Activated CD4-positive, alpha-beta T cell treated with anti-CD3 and anti-CD28 coated beads, Interleukin-2, amount 50 U/mL, for 16 hours (primary cell): ENCODE measurements at regions not wholly inside any gene's neighbourhood (a gene's known extent, or its start where the extent isn't known, plus 50 kb on each side); places are given as distances from the start of the nearest gene placed in this dataset.

Experiments used
- DNase-seq: peaks from one replicate; pipeline ENCODE4 v3.0.0-alpha.2; 2020

GRCh38 chr4:126812076-126812475, 820.7 kb upstream of the INTU start:
- no peak for DNase-seq

DNA sequence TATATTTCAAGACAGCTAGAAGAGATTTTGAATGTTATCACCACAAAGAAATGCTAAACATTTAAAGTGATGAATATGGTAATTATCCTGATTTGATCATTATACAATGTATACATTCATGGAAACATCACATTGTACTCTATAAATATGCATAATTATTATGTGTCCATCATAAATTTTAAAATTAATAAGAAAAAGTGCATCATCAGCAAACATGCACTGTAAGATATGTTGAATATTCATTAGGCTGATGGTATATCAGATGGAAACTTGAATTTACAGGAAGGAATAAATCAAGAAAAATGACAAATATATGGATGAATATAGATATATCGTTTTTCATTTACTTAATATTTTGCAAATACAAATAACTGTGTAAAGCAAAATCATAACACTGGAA, 812.1 kb upstream of the INTU start:
- no peak for DNase-seq

DNA sequence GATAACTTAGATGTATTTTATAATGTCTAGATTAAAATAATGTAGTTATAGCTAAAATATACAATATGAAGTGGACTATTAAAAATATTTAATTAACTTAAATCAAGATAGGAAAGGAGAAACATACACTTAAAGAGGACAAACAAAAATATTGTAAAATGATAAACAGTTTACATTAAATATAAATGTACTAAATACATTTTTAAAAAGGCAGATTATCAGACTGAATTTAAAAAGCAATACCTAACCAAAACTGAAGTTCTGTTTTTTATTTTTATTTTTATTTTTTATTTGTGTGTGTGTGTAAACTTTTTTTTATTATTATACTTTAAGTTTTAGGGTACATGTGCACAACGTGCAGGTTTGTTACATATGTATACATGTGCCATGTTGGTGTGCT, 811.6 kb upstream of the INTU start:
- no peak for DNase-seq

GRCh38 chr4:126825083-126825482, 807.7 kb upstream of the INTU start:
- DNase-seq = no peak

DNA sequence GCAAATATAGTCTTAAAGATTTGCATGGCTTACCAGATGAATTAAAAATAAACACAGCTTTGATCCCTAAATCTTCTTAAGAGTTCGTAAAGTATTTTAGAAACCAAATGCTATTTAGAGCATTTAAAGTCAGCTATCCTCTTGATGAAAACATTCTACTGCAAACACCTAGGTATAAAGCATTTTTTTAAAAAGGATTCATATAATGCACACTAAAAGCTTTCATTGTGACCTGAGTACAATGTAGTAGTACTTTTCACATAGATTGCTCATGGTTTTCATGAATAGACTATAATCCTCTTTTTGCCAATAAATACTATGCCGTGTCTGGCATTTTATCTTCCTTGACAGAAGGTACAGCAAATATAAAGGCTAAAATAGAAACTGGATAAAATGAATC, 805.1 kb upstream of the INTU start:
- DNase-seq = no peak

DNA sequence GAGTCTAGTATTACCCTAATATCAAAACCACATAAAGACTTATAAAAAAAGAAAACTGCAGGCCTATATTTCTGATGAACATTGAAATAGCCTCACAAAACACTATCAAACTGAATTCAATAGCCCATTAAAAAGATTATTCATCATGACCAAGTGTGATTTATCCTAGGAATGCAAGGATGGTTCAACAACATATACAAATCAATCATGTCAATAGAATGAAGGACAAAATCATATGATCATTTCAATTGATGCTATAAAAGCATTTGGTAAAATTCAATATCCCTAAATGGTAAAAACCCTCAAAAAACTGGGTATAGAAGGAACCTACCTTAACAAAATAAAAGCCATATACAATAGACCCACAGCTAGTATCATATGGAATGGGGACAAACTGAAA, 797.9 kb upstream of the INTU start:
- no peak for DNase-seq

GRCh38 chr4:126838941-126839679, 793.6 kb upstream of the INTU start:
- no peak for DNase-seq

GRCh38 chr4:126843492-126844067, 789.2 kb upstream of the INTU start:
- no peak for DNase-seq

- DNase-seq = peak; percentile 28
Measured at GRCh38 chr4:126850286-126850685, 782.5 kb upstream of the INTU start.

- DNase-seq = no peak
Measured at GRCh38 chr4:126851391-126851790, 781.4 kb upstream of the INTU start.

- no peak for DNase-seq
Measured at GRCh38 chr4:126853715-126854114, 779.0 kb upstream of the INTU start.

DNA sequence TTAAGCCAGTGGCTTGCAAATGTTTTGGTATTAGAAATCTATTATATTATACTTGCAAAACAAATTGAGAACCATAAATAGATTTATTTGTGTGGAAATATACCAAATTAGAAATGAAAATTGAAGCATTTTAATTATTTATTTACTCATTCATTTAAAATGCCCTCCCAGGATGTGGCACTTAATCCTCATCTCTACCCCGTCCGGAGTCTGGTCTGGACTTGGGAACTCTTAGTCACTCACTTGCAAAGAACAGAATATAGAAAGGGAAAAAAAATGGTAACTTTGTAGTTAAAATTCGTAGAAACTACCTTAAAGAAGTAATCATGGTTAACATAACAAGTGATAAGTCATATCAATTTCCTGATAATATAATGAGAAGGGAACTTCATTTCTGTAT, 775.9 kb upstream of the INTU start:
- DNase-seq = no peak

DNA sequence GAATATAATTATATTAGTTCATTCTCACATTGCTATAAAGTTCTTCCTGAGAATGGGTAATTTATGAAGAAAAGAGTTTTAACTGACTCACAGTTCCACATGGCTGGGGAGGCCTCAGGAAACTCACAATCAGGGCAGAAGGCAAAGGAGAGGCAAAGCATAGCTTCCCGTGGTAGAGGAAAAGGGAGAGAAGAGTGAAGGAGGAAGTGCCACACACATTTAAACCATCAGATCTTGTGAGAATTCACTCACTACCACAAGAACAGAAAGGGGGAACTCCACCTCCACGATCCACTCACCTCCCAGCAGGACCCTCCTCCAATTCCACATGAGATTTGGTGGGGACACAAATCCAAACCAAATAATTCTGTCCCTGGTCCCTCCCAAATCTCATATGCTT, 773.4 kb upstream of the INTU start:
- no peak for DNase-seq

DNA sequence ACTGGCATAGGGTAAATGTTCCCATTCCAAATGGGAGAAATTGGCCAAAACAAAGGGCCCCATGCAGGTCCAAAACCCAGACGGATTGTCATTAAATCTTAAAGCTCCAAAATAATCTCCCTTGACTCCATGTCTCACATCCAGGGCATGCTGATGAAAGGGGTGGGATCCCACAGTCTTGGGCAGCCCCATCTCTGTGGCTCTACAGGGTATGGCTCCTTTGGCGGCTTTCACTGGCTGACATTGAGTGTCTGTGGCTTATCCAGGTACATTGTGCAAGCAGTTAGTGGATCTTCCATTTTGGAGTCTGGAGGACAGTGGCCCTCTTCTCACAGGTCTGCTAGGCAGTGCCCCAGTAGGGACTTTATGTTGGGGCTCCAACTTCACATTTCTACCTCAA, 772.9 kb upstream of the INTU start:
- DNase-seq = no peak

DNA sequence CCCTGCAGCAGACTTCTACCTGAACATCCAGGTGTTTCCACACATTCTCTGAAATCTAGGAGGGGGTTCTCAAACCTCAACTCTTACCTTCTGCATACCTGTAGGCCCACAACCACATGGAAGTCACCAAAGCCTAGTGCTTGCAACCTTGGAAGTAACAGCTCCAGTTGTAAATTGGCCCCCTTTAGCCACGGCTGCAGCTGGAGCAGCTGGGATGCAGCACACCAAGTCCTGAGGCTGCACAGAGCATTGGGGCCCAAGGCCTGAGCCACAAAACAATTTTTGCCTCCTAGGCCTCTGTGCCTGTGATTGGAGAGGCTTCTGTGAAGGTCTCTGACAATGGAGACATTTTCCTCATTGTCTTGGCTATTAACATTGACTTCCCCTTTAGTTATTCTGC, 772.4 kb upstream of the INTU start:
- DNase-seq = no peak

DNA sequence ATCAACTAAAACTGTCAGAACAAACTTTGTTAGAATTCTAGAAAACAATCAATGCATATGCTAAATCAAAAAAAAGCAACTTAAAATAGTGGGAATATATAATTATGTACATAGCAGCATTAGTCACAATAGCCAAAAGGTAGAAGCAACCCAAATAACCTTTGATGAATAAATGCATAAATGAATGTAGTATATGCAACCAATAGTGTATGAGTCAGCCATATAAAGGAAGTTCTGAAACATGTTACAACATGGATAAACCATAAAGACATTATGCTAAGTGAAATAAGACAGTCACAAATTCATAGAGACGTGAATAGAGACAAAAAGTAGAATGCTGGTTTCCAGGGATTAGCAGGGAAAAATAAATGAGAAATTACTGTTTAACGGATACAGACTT, 762.8 kb upstream of the INTU start:
- DNase-seq = no peak

GRCh38 chr4:126871810-126872209, 760.9 kb upstream of the INTU start:
- DNase-seq = no peak

- DNase-seq = no peak
Measured at GRCh38 chr4:126874533-126874932, 758.2 kb upstream of the INTU start.

- DNase-seq = no peak
Measured at GRCh38 chr4:126888968-126889367, 743.8 kb upstream of the INTU start.

- no peak for DNase-seq
Measured at GRCh38 chr4:126890383-126890782, 742.4 kb upstream of the INTU start.

DNA sequence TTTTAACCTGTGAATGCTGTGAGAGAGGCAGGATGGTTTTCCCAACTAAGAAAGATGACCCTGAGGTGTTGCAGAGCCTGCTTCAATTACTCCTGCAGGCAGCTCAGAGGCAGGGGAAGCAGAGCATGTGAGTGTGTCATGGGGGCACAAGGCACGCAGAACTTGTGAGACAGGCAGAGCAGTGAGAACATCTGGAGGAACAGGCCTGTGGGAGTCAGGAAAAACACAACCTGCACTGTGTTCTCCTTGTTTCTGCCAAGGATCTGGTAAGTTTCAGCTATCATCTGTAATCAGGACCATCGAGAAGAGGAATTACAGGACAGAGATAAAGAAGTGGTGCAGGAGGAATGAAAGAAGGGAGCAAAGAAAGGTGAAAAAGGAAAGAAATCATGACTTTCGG, 741.8 kb upstream of the INTU start:
- DNase-seq = no peak

- DNase-seq = no peak
Measured at GRCh38 chr4:126894963-126895362, 737.8 kb upstream of the INTU start.

DNA sequence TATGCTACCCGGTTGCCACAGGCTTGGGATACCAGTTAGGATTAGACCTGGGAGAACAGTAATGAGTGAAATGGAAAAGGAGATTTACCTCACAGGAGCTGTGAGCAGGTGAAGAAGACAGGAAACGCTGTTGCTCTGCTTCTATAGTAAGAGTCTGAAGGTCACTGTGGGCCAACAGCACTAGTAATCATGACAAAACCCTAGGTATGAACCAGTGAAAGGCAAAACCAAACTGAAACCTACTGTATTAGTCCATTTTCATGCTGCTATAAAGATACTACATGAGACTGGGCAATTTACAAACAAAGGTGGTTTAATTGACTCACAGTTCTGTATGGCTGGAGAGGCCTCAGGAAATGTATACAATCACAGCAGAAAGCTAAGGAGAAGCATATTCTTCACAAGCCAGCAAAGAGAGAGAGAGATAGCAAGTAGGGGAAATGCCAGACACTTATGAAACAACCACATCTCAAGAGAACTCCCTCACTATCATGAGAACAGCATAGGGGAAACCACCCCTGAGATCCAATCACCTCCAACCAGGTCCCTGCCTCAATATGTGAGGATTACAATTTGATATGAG, 736.7 kb upstream of the INTU start:
- no peak for DNase-seq

GRCh38 chr4:126897038-126897437, 735.7 kb upstream of the INTU start:
- no peak for DNase-seq

DNA sequence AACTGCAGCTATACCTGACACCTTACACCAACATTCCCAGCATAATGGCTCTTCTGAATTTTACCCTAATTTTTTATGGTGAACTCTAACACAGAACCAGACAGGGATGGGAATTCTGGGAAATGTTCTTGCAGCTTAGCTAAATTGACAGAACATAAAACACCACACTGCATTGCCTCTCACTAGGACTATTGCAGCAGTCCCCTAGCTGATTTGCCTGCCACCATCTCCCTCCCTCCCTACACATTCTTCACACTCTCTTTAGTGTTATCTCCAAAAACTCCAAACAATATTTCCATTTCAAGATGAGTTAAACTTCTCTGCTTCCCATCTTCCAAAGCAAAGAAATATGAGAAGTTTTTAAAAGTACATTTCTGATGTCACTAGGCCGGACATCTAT, 733.9 kb upstream of the INTU start:
- DNase-seq = no peak
